Uterus (tissue), 3 donors: ENCODE measurements at regions not wholly inside any gene's neighbourhood (a gene's known extent, or its start where the extent isn't known, plus 50 kb on each side); places are given as distances from the start of the nearest gene placed in this dataset.

Source experiments
- DNase-seq, 2 donors: peaks; one replicate each; pipeline ENCODE4 v3.0.0-alpha.2; 2019 to 2020
- H3K27ac ChIP-seq, 2 donors: fragments of 200-600 bp; sonication (generic); 1 replicate in 1 of 2; 2 replicates in 1 of 2; pipeline ENCODE4 v1.5.1; 2016 to 2018
- H3K27me3 ChIP-seq, 2 donors: fragments of 200-600 bp; sonication (generic); one replicate each; pipeline ENCODE4 v1.5.1; 2018 to 2019; ENCODE audit warnings: control low read depth in 1 of 2
- H3K36me3 ChIP-seq, 2 donors: fragments of 200-600 bp; sonication (generic); one replicate each; pipeline ENCODE4 v1.5.1; 2019; ENCODE audit warnings: control low read depth in 1 of 2
- H3K4me1 ChIP-seq, 2 donors: fragments of 200-600 bp; sonication (generic); one replicate each; pipeline ENCODE4 v1.5.1; 2018 to 2019; ENCODE audit warnings: control low read depth in 1 of 2
- H3K4me3 ChIP-seq, 2 donors: fragments of 200-600 bp; sonication (generic); 1 replicate in 1 of 2; 2 replicates in 1 of 2; pipeline ENCODE4 v1.5.1; 2018 to 2019; ENCODE audit warnings: mild to moderate bottlenecking in 1 of 2
- H3K9me3 ChIP-seq, 2 donors: fragments of 200-600 bp; sonication (generic); one replicate each; pipeline ENCODE4 v1.5.1; 2019; ENCODE audit warnings: control low read depth in 1 of 2
- CTCF ChIP-seq, 4 experiments: fragments of 200-600 bp in 2 of 4; fragments of 450-650 bp in 2 of 4; sonication (generic) in 2 of 4; IDR thresholded peaks; one replicate each; pipeline ENCODE4 v1.5.1; 2016 to 2019; ENCODE audit warnings: antibody characterized with exemption in 4 of 4, mild to moderate bottlenecking in 2 of 4, moderate library complexity in 1 of 4
- POLR2A ChIP-seq, 2 donors: fragments of 450-650 bp; IDR thresholded peaks; one replicate each; pipeline ENCODE4 v1.6.1; 2016; ENCODE audit warnings: antibody characterized with exemption in 2 of 2, mild to moderate bottlenecking in 1 of 2, moderate library complexity in 1 of 2
- intact Hi-C: fragments of 100-400 bp; cut with DNase I; formaldehyde crosslinking; loops from one replicate; pipeline ENCODE4 v1.15.1; 2023; ENCODE audit warnings: low total_unique reads
- donor health status: DM: yes; HTN: yes; CAD: no.

GRCh38 chr15:97023488-97023844 is 693.0 kb downstream of the NR2F2 start:
- no peaks in the 10 kb centered on the region for H3K27me3 ChIP-seq
- H3K36me3 ChIP-seq = no peaks in the 10 kb centered on the region
- DNase-seq = no peak
- intact Hi-C loops = no loop called here
- H3K4me3 ChIP-seq = no peak overlapping the region
- H3K9me3 ChIP-seq = no peaks in the 10 kb centered on the region
- no peaks in the 10 kb centered on the region for H3K4me1 ChIP-seq
- TF ChIP-seq POLR2A (IDR thresholded peaks at IDR 0.05) (no peak), CTCF (IDR thresholded peaks at IDR 0.05) (no peak)
- H3K27ac ChIP-seq = no peak overlapping the region

DNA sequence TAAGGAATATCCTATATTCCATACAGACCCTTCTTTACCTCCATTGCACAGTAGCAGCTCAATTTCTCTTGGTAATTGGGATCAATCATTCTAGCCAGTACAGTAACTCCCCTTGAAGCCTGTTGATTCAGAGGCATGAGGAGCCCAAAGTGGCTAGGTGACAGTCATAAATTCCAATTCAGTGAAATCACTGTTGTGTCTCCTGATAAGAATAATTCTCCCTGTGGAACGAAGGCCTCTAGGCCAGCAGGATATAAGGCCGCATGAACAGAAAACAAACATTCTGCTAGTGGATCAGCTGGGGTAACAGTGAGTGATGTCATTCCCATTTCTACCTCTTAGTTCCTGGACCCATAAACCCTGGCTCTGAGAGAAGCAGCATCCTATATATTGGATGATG is 696.3 kb downstream of the NR2F2 start:
- no peaks in the 10 kb centered on the region for H3K4me1 ChIP-seq
- no peak overlapping the region for H3K27ac ChIP-seq
- TF ChIP-seq POLR2A (IDR thresholded peaks at IDR 0.05) (no peak), CTCF (IDR thresholded peaks at IDR 0.05) (no peak)
- intact Hi-C loops = no loop called here
- H3K9me3 ChIP-seq = no peaks in the 10 kb centered on the region
- H3K36me3 ChIP-seq = no peaks in the 10 kb centered on the region
- no peaks in the 10 kb centered on the region for H3K27me3 ChIP-seq
- DNase-seq = no peak
- H3K4me3 ChIP-seq = no peak overlapping the region

DNA sequence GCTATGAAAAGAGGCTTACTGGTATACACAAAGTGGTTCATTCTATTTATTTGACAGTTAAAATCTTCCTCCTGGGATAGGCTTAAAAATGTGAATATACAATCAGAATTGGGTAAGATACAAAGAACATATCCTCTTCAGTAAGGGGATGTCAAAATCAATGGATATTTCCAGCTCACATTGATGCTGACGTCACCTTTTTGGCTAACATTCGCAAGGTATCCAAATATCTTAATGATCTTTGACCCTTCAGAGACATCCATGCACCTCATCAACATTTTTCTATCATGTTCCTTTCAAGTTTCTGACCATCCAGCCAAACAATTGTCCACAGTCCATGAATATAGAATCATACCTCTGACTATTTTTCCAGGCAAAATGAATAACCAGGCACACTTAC is 697.3 kb downstream of the NR2F2 start:
- Histone ChIP-seq H3K9me3 (no peaks in the 10 kb centered on the region), H3K4me3 (no peak overlapping the region), H3K27me3 (no peaks in the 10 kb centered on the region), H3K36me3 (no peaks in the 10 kb centered on the region), H3K4me1 (no peaks in the 10 kb centered on the region), H3K27ac (no peak overlapping the region)
- TF ChIP-seq CTCF (IDR thresholded peaks at IDR 0.05) (no peak), POLR2A (IDR thresholded peaks at IDR 0.05) (no peak)
- intact Hi-C loops = no loop called here
- DNase-seq = no peak

DNA sequence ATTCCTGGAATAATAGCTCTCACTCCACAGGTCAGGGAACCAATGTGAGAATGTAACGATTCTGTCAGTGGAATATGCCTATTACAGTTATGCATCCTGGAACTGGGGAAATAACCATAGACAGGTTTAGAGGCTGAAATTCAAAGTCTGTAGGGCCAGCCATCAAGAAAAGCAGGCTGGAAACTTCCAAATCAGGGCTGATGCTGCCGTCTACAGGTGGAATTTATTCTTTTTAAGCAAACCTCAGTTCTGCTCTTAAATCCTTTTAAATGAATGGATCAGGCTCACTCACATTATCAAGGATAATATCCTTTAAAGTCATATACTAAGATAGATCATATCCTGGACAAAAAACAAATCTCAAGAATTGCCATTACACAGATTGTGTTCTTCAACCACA is 699.8 kb downstream of the NR2F2 start:
- DNase-seq = no peak
- no peaks in the 10 kb centered on the region for H3K4me1 ChIP-seq
- no peak overlapping the region for H3K27ac ChIP-seq
- no peaks in the 10 kb centered on the region for H3K9me3 ChIP-seq
- no peaks in the 10 kb centered on the region for H3K36me3 ChIP-seq
- TF ChIP-seq CTCF (IDR thresholded peaks at IDR 0.05) (no peak), POLR2A (IDR thresholded peaks at IDR 0.05) (no peak)
- intact Hi-C loops = no loop called here
- H3K4me3 ChIP-seq = no peak overlapping the region
- H3K27me3 ChIP-seq = no peaks in the 10 kb centered on the region

DNA sequence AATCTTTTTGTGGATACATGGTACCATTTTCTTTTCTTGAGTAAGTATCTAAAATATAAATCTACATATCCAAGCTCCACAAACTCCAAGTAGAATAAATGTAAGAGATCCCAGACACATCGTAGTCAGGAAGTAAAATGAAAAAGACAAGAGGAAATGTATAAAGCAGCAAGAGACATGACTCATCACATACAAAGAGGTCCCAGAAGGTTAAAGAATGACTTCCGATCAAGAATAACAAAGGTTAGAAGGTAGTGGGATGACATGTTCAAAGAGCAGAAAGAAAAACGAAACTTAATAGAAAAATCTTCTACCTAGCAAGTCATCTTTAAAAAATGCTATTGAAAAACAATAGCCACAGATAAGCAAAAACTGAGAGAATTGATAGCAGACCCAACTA is 705.8 kb downstream of the NR2F2 start:
- no peak for DNase-seq
- Histone ChIP-seq H3K27ac (no peak overlapping the region), H3K27me3 (no peaks in the 10 kb centered on the region), H3K4me3 (no peak overlapping the region), H3K9me3 (no peaks in the 10 kb centered on the region), H3K4me1 (no peaks in the 10 kb centered on the region), H3K36me3 (no peaks in the 10 kb centered on the region)
- no peak for TF ChIP-seq POLR2A (IDR thresholded peaks at IDR 0.05)
- no peak for TF ChIP-seq CTCF (IDR thresholded peaks at IDR 0.05)
- intact Hi-C loops = no loop called here
